ENCODE measurements at regions not wholly inside any gene's neighbourhood (a gene's known extent, or its start where the extent isn't known, plus 50 kb on each side); places are given as distances from the start of the nearest gene placed in this dataset.

DNA sequence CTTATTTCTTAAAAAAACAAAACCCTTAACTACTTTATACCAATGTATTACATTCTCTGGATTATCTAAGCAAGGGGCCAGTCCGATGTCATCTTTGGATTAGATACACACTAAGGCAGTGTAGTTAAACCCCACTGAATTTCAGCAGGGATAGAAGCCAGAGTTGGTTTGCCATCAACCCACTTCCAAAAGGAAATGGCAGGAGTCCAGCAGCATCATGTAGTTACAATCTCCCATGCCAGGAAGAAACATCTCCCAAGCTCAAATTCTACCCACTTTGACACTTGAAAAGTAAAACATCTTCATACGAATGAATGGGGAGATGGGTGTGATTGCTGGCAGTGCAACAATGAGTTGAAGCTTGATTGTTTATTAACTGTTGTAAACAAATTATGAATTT is 203.5 kb upstream of the PLXNC1 start:
- no peak for DNase-seq

DNA sequence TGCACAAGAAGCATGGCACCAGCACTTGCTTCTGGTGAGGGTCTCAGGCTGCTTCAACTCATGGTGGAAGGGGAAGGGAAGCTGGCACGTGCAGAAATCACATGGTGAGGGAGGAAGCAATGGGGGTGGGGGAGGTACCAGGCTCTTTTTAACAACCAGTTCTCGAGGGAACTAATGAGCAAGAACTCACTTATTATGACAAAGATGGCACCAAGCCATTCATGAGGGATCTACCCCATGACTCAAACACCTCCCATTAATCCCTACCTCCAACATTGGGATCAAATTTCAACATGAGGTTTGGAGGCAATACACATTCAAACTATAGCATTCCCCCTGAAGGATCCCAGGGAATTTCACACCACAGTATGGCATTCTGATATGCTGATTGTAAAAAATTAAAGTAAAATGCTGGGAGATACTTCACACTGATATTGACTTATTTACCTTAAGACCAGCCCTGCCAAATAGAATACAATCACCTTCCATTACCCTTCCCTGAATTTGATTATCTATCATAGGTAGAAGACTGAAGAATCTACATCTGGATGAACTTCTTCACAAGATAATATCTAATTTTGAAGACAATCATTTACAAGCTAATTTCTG is 201.7 kb upstream of the PLXNC1 start:
- DNase-seq = no peak

DNA sequence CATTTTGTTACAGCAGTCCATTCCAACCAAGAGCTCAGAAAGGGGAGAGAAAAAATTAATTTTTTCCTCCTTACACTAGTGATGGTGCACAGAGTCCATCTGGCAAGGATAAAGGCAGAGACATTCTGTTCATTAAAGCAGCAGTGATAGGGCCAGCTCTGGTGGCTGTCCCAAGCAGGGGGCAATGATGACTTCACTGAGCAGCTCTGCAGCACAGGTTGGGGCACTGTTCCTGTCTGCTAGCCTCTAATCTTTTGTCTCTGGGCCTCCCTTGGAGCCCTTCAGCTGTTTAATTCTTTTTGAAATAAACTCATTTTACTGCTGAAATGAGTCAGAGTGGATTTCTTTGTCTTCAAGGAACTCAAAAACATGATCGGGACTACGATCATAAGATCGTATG is 200.9 kb upstream of the PLXNC1 start:
- DNase-seq = no peak

DNA sequence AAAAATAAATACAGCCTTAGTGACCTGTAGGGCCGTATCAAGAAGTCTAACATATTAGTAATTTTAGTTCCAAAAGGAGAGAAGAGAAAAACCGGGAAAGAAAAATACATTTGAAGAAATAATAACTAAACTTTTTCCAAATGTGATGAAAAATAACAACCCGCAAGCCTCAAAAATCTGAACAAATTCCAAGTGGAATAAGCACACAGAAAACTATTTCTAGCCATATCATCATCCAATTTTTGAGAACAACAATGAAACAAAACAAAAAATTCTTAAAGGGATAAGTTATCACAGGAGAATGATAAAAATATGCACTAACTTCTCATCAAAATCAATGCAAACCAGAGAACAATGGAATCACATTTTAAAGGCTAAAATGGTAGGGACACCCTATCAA is 198.1 kb upstream of the PLXNC1 start:
- no peak for DNase-seq

- DNase-seq = no peak
These were observed 193.9 kb upstream of the PLXNC1 start for GRCh38 chr12:93954166-93955112.

- no peak for DNase-seq
These were observed 191.8 kb upstream of the PLXNC1 start for GRCh38 chr12:93956551-93956950.

DNA sequence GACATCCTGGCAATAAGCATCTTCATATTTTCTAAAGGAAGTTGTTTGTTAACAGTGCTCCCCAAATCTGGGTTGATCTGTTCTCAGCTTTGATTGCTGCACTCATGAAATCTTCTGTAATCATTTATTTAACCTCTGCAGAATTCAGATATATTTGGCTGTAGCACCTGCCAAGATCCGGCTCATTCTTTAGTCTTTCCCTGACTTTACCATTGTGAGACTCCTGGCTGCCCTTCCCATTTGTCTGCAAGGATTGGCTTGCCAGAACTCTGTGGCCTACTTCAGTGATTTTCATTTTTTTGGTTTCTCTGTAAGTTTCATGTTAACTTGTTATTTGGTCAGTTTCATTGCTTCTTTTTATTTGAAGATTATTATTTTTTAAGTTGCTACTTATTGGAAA is 191.2 kb upstream of the PLXNC1 start:
- DNase-seq = no peak

- no peak for DNase-seq
These were observed 190.5 kb upstream of the PLXNC1 start for GRCh38 chr12:93957870-93958269.

DNA sequence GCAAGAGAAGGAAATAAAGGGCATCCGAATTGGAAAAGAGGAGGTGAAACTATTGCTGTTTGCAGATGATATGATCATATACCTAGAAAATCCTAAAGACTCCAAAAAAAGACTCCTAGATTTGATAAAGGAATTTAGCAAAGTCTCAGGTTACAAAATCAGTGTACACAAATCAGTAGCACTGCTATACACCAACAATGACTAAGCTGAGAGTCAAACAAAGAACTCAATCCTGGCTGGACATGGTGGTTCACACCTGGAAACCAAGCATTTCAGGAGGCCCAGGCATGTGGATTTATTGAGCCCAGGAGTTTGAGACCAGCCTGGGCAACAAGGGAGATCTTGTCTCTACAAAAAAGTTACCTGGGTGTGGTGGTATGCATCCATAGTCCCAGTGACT is 188.7 kb upstream of the PLXNC1 start:
- no peak for DNase-seq

- no peak for DNase-seq
These were observed 187.9 kb upstream of the PLXNC1 start for GRCh38 chr12:93960521-93960920.

DNA sequence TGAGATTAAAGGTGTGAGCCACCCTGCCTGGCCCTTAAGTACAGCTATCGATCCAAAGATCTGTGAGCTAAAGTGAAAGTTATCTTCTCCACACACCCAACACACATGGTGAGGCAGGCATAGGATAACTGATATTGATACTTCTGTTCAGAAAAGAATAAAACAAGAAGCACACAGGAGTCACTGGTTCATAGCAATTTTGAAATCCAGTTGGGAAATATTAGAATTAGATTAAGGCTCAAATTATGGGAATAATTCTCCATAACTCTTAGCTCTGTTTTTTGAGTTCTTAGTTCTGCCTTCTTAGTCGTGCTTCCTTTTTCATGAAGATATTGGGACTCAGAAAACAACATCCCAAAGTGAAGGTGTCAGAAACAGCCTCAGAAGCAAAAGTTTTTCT is 186.0 kb upstream of the PLXNC1 start:
- DNase-seq = no peak

DNA sequence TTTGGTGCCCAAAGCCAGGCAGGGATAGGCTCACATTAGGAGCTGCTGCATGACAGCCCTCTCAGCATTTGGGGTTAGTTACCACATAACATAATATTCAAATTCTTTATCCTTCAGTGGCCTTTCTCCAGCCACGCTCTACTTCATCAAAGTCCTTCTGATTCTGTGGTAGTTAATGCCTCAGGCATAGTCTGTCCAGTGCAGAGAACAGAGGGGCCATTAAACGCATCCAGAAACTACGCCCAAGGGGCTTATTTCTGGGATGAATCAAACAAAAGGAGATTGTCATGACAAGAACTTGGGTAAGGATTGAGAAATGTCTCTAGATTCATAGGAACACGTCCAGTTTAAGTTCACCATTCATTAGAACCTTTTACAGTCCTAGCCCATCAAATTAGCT is 183.4 kb upstream of the PLXNC1 start:
- no peak for DNase-seq

DNA sequence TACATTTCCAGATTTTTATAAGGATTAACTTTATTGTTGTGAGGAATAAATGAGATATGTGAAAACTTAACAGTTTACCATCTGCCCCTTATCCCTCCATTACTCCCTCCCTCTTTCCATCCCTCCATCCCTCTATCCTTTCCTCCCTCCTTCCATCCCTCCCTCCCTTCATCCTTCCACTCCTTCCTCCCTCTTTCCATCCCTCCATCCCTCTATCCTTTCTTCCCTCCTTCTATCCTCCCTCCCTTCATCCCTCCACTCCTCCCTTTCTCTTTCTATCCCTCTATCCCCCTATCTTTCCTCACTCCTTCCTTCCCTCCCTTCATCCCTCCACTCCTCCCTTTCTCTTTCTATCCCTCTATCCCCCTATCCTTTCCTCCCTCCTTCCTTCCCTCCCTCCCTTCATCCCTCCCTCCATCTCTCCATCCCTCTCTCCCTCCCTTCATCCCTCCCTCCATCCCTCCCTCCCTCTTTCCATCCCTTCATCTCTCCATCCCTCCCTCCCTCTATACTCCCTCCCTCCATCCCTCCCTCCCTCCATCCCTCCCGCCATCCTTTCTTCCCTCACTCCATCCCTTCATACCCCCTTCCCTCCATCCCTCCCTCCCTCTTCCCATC is 181.8 kb upstream of the PLXNC1 start:
- no peak for DNase-seq

- DNase-seq = no peak
These were observed 180.9 kb upstream of the PLXNC1 start for GRCh38 chr12:93967454-93967853.

GRCh38 chr12:93968536-93969285 is 179.7 kb upstream of the PLXNC1 start:
- DNase-seq = no peak

- DNase-seq = no peak
These were observed 177.3 kb upstream of the PLXNC1 start for GRCh38 chr12:93970900-93971688.

DNA sequence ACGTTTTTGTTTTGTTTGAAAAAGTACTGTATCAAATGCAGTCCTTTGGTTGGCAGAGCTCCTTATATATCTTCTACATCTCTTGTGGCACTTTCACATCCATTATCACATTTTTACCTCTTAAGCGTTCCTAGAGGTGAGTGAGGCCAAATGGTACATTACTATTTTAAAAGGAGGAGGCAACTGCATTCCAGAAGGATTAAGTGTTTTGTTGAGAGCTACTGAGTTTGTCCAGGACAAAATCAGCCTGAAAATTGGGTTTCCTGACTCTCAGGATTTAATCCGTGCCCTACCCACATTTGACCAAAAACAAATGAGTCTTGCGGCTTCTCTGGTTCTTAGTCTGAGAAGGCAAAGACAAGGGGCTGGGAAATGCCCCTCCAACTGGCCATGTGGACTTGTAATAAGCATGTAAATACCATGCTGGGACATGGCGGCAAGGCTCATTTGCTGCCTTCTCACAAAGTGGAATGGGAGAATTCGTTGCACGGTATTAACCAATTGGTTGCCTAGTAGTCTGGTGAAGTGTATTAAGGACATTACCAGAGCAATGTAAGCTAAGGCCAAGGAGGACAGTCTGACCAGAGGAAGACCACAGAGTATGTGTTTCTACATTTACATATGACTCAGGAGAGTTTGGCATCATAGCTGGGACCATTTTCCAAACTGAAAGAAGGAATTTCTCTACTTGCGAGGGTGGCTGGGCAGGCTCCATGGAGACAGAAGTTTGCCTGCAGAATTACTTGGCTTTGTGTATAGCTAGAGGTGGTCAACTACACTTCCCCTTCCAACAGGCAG is 175.8 kb upstream of the PLXNC1 start:
- no peak for DNase-seq

GRCh38 chr12:93974252-93974651 is 174.1 kb upstream of the PLXNC1 start:
- DNase-seq = no peak

- DNase-seq = no peak
These were observed 172.4 kb upstream of the PLXNC1 start for GRCh38 chr12:93976024-93976423.

DNA sequence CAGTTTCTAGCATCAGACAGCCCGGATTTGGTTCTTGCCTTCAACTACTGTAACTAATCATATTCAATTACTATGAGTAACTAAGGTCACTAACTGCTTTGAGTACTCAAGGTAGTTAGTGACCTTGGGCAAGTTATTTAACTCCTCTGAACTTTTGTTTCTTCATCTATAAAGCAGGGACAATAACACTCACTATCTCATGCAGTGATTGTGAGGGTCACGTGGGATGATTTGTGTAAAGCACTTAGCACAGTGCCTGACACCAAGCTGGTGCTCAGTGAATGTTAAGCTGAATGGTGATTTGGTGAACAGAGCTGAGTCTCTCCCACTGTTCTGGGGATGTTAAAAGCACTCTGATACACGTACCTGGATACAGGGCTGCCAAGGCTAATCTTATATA is 171.3 kb upstream of the PLXNC1 start:
- no peak for DNase-seq

DNA sequence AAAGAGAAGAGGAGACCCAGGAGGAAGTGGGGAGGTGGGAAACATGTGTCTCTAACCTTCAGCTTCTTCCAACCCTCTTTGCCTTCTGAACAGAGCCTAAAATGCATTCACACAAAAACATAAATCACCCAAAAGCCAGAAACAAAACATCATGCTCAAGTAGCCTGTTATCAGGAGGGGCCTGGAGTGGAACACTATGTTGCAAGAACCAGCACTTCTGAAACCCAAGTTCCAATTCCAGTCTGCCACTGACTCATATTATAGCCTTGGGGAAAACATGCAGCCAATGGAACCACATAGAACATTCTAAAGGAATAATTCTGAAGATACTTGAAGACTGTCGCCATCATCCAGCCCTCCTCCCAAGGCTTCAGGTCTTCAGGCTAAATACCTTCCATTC is 169.8 kb upstream of the PLXNC1 start:
- no peak for DNase-seq

- DNase-seq = no peak
These were observed 169.2 kb upstream of the PLXNC1 start for GRCh38 chr12:93979189-93979588.
